ENCODE measurements at regions not wholly inside any gene's neighbourhood (a gene's known extent, or its start where the extent isn't known, plus 50 kb on each side); places are given as distances from the start of the nearest gene placed in this dataset.
A peak's percentile ranks its signal among the peaks of the same experiment; 100 is the strongest.

GRCh38 chr9:90107040-90107725 is 502.4 kb downstream of the GADD45G start:
- TF ChIP-seq JUND (IDR thresholded peaks at IDR 0.05; ENCODE audit: low read depth) = 0 out of 2 replicates have a peak, but pooled peaks have one; percentile 29
- in situ Hi-C loops (cut with HindIII; ENCODE audit: low pct_unique_long_range_greater_than_20kb, low sequenced_read_pairs) = no loop called here
- DNase-seq (ENCODE audit: low read depth in 1 of 2, low spot score in 1 of 2) = peak; percentile 41 to 64

GRCh38 chr9:90107726-90108655 is 503.2 kb downstream of the GADD45G start:
- in situ Hi-C loops (cut with HindIII; ENCODE audit: low pct_unique_long_range_greater_than_20kb, low sequenced_read_pairs) = no loop called here
- TF ChIP-seq JUND (IDR thresholded peaks at IDR 0.05; ENCODE audit: low read depth) = no peak
- DNase-seq (ENCODE audit: low read depth in 1 of 2, low spot score in 1 of 2) = peak in 1 of 2 experiments; percentile 16

GRCh38 chr9:90112788-90113187 is 508.0 kb downstream of the GADD45G start:
- DNase-seq (ENCODE audit: low read depth in 1 of 2, low spot score in 1 of 2) = no peak
- in situ Hi-C loops (cut with HindIII; ENCODE audit: low pct_unique_long_range_greater_than_20kb, low sequenced_read_pairs) = no loop called here
- no peak for TF ChIP-seq JUND (IDR thresholded peaks at IDR 0.05; ENCODE audit: low read depth)

- DNase-seq (ENCODE audit: low read depth in 1 of 2, low spot score in 1 of 2) = no peak
- in situ Hi-C loops (cut with HindIII; ENCODE audit: low pct_unique_long_range_greater_than_20kb, low sequenced_read_pairs) = no loop called here
- TF ChIP-seq JUND (IDR thresholded peaks at IDR 0.05; ENCODE audit: low read depth) = no peak
Measured at GRCh38 chr9:90114641-90115425, 510.0 kb downstream of the GADD45G start.

DNA sequence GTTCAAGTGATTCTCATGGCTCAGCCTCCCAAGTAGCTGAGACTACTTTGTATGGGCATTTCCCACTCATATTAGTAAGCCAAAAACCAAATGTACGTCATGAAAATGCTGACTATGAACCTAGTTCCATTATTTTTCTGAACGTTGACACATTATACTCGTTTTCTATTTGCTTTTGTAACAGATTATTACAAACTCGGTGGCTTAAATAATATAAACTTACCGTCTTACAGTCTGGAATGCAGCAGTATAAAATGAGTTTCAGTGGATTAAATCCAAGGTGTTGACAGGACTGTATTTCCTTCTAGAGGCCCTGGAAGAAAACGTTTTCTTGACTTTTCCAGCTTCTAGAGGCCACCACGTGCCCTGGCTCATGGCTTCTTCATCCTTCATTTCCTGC is 517.0 kb downstream of the GADD45G start:
- TF ChIP-seq JUND (IDR thresholded peaks at IDR 0.05; ENCODE audit: low read depth) = no peak
- no peak for DNase-seq (ENCODE audit: low read depth in 1 of 2, low spot score in 1 of 2)
- in situ Hi-C loops (cut with HindIII; ENCODE audit: low pct_unique_long_range_greater_than_20kb, low sequenced_read_pairs) = no loop called here

- in situ Hi-C loops (cut with HindIII; ENCODE audit: low pct_unique_long_range_greater_than_20kb, low sequenced_read_pairs) = no loop called here
- no peak for TF ChIP-seq JUND (IDR thresholded peaks at IDR 0.05; ENCODE audit: low read depth)
- DNase-seq (ENCODE audit: low read depth in 1 of 2, low spot score in 1 of 2) = no peak
Measured at GRCh38 chr9:90124961-90125360, 517.7 kb downstream of the DIRAS2 start.

GRCh38 chr9:90127923-90128322 is 514.7 kb downstream of the DIRAS2 start:
- in situ Hi-C loops (cut with HindIII; ENCODE audit: low pct_unique_long_range_greater_than_20kb, low sequenced_read_pairs) = no loop called here
- no peak for TF ChIP-seq JUND (IDR thresholded peaks at IDR 0.05; ENCODE audit: low read depth)
- DNase-seq (ENCODE audit: low read depth in 1 of 2, low spot score in 1 of 2) = no peak

DNA sequence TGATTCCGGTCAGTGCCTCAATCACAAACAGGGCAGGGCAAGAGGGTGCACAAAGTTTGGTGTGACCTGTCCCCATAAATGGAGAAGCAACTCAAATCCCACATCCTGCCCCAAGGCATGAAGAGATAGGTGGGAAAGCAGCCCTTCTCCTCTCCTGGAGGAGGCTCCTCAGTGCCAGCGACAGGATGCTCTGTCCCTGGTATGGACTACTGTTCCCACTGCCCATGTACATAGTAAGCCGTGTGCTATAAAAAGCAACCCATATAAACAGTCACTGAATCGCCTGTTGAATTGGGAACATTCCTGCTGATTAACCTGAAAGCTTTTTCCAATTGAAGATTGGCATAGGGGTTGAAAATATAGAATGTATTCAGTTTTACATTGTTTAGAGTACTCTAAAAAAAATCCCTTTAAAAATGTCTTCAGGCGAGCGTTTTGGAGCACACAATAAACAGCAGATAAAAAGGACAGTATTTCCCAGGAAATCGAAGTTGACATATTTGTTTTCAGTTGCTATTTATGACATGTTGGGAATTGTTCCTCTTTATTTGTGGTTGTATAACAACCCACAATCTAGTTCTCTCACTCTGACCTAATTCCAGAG is 513.9 kb downstream of the DIRAS2 start:
- TF ChIP-seq JUND (IDR thresholded peaks at IDR 0.05; ENCODE audit: low read depth) = no peak
- in situ Hi-C loops (cut with HindIII; ENCODE audit: low pct_unique_long_range_greater_than_20kb, low sequenced_read_pairs) = no loop called here
- no peak for DNase-seq (ENCODE audit: low read depth in 1 of 2, low spot score in 1 of 2)

DNA sequence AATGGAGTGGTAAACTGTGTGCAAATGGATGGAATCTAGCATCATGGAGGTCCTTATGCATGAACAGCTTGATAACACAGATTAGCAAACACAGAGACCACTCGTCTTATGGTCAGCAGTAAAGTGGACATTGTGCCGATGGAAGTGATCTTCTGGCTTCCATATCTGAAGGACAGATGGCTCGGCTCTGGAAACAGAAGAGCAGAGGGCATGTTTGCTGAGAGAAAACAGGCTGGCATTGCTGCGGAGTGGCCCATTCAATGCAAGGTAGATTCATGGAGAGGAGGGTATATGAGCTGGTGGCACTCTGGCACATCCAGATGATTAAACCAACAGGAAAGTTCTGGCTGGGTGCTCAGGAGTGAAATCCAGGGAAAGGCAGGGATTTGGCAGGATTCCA is 513.2 kb downstream of the DIRAS2 start:
- no peak for TF ChIP-seq JUND (IDR thresholded peaks at IDR 0.05; ENCODE audit: low read depth)
- no peak for DNase-seq (ENCODE audit: low read depth in 1 of 2, low spot score in 1 of 2)
- in situ Hi-C loops (cut with HindIII; ENCODE audit: low pct_unique_long_range_greater_than_20kb, low sequenced_read_pairs) = no loop called here

DNA sequence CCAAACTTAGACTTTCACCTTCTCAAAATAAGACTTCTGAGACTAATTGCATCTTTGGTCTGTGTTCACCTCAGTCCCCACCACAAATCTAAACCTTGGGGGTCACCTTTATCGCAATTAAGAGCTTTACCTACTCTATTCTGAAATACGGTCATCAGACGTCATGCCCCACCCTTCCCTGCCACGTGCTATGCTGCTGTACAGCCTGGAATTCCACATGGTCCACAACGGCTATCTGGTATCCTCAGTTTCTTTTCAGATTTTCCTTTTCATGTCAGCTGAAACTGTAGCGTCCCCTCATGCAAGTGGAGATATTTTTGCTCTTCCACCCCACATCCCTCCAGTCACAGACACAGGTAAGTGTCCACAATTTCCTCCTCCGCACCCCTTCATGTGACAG is 511.1 kb downstream of the DIRAS2 start:
- no peak for TF ChIP-seq JUND (IDR thresholded peaks at IDR 0.05; ENCODE audit: low read depth)
- DNase-seq (ENCODE audit: low read depth in 1 of 2, low spot score in 1 of 2) = no peak
- in situ Hi-C loops (cut with HindIII; ENCODE audit: low pct_unique_long_range_greater_than_20kb, low sequenced_read_pairs) = no loop called here

DNA sequence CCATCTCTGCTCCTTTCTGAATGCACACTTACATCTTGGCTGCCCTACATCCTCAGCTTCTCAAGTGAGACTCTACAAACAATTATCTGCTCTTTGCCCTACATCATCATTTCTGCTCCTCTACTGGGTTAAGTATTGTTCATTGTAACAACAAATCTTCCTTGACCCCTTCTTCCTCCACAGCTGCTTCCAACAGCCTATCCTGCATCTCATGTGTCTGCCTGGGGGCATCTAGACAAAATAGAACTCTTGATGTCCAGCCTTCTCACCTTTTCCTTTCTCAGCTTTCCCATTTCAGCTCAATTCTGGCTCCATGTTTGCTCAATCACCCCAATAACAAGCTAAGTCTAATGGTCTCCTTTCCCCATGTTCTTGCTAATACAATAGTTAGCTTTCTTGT is 509.8 kb downstream of the DIRAS2 start:
- DNase-seq (ENCODE audit: low read depth in 1 of 2, low spot score in 1 of 2) = no peak
- in situ Hi-C loops (cut with HindIII; ENCODE audit: low pct_unique_long_range_greater_than_20kb, low sequenced_read_pairs) = no loop called here
- no peak for TF ChIP-seq JUND (IDR thresholded peaks at IDR 0.05; ENCODE audit: low read depth)

- in situ Hi-C loops (cut with HindIII; ENCODE audit: low pct_unique_long_range_greater_than_20kb, low sequenced_read_pairs) = no loop called here
- no peak for DNase-seq (ENCODE audit: low read depth in 1 of 2, low spot score in 1 of 2)
- TF ChIP-seq JUND (IDR thresholded peaks at IDR 0.05; ENCODE audit: low read depth) = no peak
Measured at GRCh38 chr9:90137801-90138200, 504.8 kb downstream of the DIRAS2 start.
